H54 (cell line): ENCODE measurements at regions not wholly inside any gene's neighbourhood (a gene's known extent, or its start where the extent isn't known, plus 50 kb on each side); places are given as distances from the start of the nearest gene placed in this dataset.
"Not testable (repeated sequence)": the region's sequence is repeated elsewhere in the genome, so short reads cannot be mapped to it uniquely, and the experiment has no call there.

Source experiments
- DNase-seq: peaks from one replicate; pipeline ENCODE4 v3.0.0; 2011; ENCODE audit warnings: low spot score, mixed read lengths; ENCODE audit not compliant: insufficient read length
- FAIRE-seq: peaks from 3 replicates; lab custom pipeline; 2011; peaks lifted over from hg19 to GRCh38; lab: Jason Lieb, UNC
- POLR2A ChIP-seq: IDR thresholded peaks from 2 replicates; pipeline ENCODE4 v1.6.1; 2011; ENCODE audit warnings: low read depth, mild to moderate bottlenecking, low read length

- no peak for FAIRE-seq
- TF ChIP-seq POLR2A = no peak
- DNase-seq = no peak
Measured at GRCh38 chr3:36175113-36175812, 205.0 kb upstream of the STAC start.

GRCh38 chr3:36175916-36176461 lies 204.3 kb upstream of the STAC start:
- FAIRE-seq = no peak
- no peak for DNase-seq
- no peak for TF ChIP-seq POLR2A

- DNase-seq (no peak), FAIRE-seq (no peak)
- no peak for TF ChIP-seq POLR2A
Measured at GRCh38 chr3:36178018-36178417, 202.3 kb upstream of the STAC start.

GRCh38 chr3:36182024-36182423 lies 198.3 kb upstream of the STAC start:
- no peak for TF ChIP-seq POLR2A
- FAIRE-seq (no peak), DNase-seq (no peak)

- DNase-seq, FAIRE-seq: not testable (repeated sequence)
Measured at GRCh38 chr3:36187197-36187596, 193.1 kb upstream of the STAC start.

GRCh38 chr3:36192901-36193300 lies 187.4 kb upstream of the STAC start:
- DNase-seq (no peak), FAIRE-seq (no peak)
- no peak for TF ChIP-seq POLR2A

GRCh38 chr3:36193448-36193847 lies 186.9 kb upstream of the STAC start:
- FAIRE-seq (no peak), DNase-seq (no peak)
- no peak for TF ChIP-seq POLR2A

- FAIRE-seq = peak; percentile 75
Measured at GRCh38 chr3:36196058-36196457, 184.2 kb upstream of the STAC start.

GRCh38 chr3:36197151-36197550 lies 183.2 kb upstream of the STAC start:
- no peak for FAIRE-seq
- no peak for TF ChIP-seq POLR2A
- no peak for DNase-seq

More at GRCh38 chr3:36196058-36196457, 184.2 kb upstream of the STAC start:
- no peak for TF ChIP-seq POLR2A
- peak; percentile 12 for DNase-seq

GRCh38 chr3:36201546-36201945 lies 178.8 kb upstream of the STAC start:
- FAIRE-seq (no peak), DNase-seq (no peak)
- no peak for TF ChIP-seq POLR2A

- FAIRE-seq = no peak
- no peak for DNase-seq
Measured at GRCh38 chr3:36206956-36207580, 173.2 kb upstream of the STAC start.

GRCh38 chr3:36210840-36211651 lies 169.3 kb upstream of the STAC start:
- DNase-seq = no peak
- no peak for TF ChIP-seq POLR2A
- FAIRE-seq = no peak

More at GRCh38 chr3:36206956-36207580, 173.2 kb upstream of the STAC start:
- no peak for TF ChIP-seq POLR2A

GRCh38 chr3:36211652-36211999 lies 168.7 kb upstream of the STAC start:
- no peak for TF ChIP-seq POLR2A
- FAIRE-seq (no peak), DNase-seq (no peak)

- no peak for DNase-seq
- FAIRE-seq = peak; percentile 71
- TF ChIP-seq POLR2A = no peak
Measured at GRCh38 chr3:36212251-36212650, 168.1 kb upstream of the STAC start.

- no peak for DNase-seq
- no peak for FAIRE-seq
- no peak for TF ChIP-seq POLR2A
Measured at GRCh38 chr3:36214460-36214859, 165.8 kb upstream of the STAC start.
